K562 (cell line): ENCODE measurements at regions not wholly inside any gene's neighbourhood (a gene's known extent, or its start where the extent isn't known, plus 50 kb on each side); places are given as distances from the start of the nearest gene placed in this dataset.

Source experiments
- ATAC-seq: fragments of 200-7000 bp; cut with Tn5 transposase; 3 replicates; pipeline ENCODE4 v1.9.1; 2020; ENCODE audit warnings: moderate library complexity
- BruUV-seq: library from RNA; stranded (reverse); fragments of 400-500 nt; replicated peaks from 2 replicates; lab custom pipeline; 2021; lab: Mats Ljungman, UMichigan
- CTCF ChIA-PET: fragments of 300-600 bp; formaldehyde crosslinking; extraction: SDS; loops from one replicate; lab custom pipeline; 2021; ENCODE audit warnings: low intra/inter-chr PET ratio; lab: Yijun Ruan, JAX
- POLR2A ChIA-PET: fragments of 300-600, 350-650 bp; sonication (Branson Sonifier 250); formaldehyde crosslinking; extraction: SDS; loops from one replicate; lab custom pipeline; 2021; ENCODE audit warnings: antibody characterized with exemption, inconsistent platforms; lab: Yijun Ruan, JAX
- DNase-seq, 4 experiments: peaks; one replicate each; pipeline versions ENCODE4 v3.0.0 to v3.0.0-alpha.2; 2011 to 2018; ENCODE audit warnings: low spot score in 3 of 4, mixed read lengths in 3 of 4; ENCODE audit errors: extremely low read depth in 1 of 4
- FAIRE-seq: peaks from 2 replicates; lab custom pipeline; 2011; peaks lifted over from hg19 to GRCh38; lab: Jason Lieb, UNC
- H2AFZ ChIP-seq: 2 replicates; pipeline ENCODE4 v1.6.0; 2011; ENCODE audit warnings: low read depth, low read length, control low read depth, inconsistent platforms
- H3K27ac ChIP-seq: fragments of 200-600 bp; 3 replicates; pipeline ENCODE4 v1.8.0; 2011; ENCODE audit warnings: low read depth, mild to moderate bottlenecking, control low read depth, inconsistent platforms, low read length, moderate library complexity, mixed read lengths; ENCODE audit errors: extremely low read depth
- H3K27me3 ChIP-seq, 2 experiments: fragments of 300-600 bp in 1 of 2; 2 replicates in 1 of 2; 3 replicates in 1 of 2; pipeline versions ENCODE4 v1.6.0 to v1.8.0; 2011; ENCODE audit warnings: inconsistent platforms in 2 of 2, low read length in 2 of 2, mild to moderate bottlenecking in 1 of 2, mixed read lengths in 1 of 2, moderate library complexity in 1 of 2; ENCODE audit not compliant: control insufficient read depth in 2 of 2, insufficient read depth in 2 of 2
- H3K36me3 ChIP-seq: fragments of 300-600 bp; 3 replicates; pipeline ENCODE4 v1.8.0; 2011; ENCODE audit warnings: mild to moderate bottlenecking, low read length, inconsistent platforms; ENCODE audit not compliant: control insufficient read depth, insufficient read depth
- H3K4me1 ChIP-seq, 2 experiments: fragments of 200-600 bp in 1 of 2; replicated peaks in 1 of 2; 2 replicates in 1 of 2; 3 replicates in 1 of 2; pipeline versions ENCODE4 v1.5.1 to v1.8.0; 2011; ENCODE audit warnings: inconsistent platforms in 2 of 2, low read length in 2 of 2, mild to moderate bottlenecking in 1 of 2, mixed read lengths in 1 of 2, moderate library complexity in 1 of 2; ENCODE audit not compliant: control insufficient read depth in 2 of 2, insufficient read depth in 2 of 2
- H3K4me2 ChIP-seq: 2 replicates; pipeline ENCODE4 v1.6.1; 2011; ENCODE audit warnings: low read length, control low read depth, inconsistent platforms, mixed read lengths; ENCODE audit not compliant: insufficient read depth
- H3K4me3 ChIP-seq: fragments of 200-600 bp; sonication (generic), shearing (Covaris generic); 2 replicates; pipeline ENCODE4 v1.5.1; 2016; ENCODE audit warnings: control low read depth, inconsistent platforms
- H3K79me2 ChIP-seq: fragments of 200-600 bp; 3 replicates; pipeline ENCODE4 v1.8.0; 2011; ENCODE audit warnings: low read length, inconsistent platforms; ENCODE audit not compliant: control insufficient read depth, insufficient read depth
- H3K9ac ChIP-seq, 2 experiments: 2 replicates each; pipeline versions ENCODE4 v1.6.0 to v1.6.1; 2011; ENCODE audit warnings: low read depth in 2 of 2, low read length in 2 of 2, control low read depth in 1 of 2, inconsistent platforms in 1 of 2, mild to moderate bottlenecking in 1 of 2, mixed read lengths in 1 of 2; ENCODE audit not compliant: insufficient read depth in 1 of 2
- H3K9me1 ChIP-seq: one replicate; pipeline ENCODE4 v1.6.0; 2011; ENCODE audit warnings: inconsistent platforms, mild to moderate bottlenecking, low read length, moderate library complexity; ENCODE audit not compliant: control insufficient read depth, insufficient read depth
- H3K9me3 ChIP-seq: replicated peaks from 2 replicates; pipeline ENCODE4 v1.5.1; 2011; ENCODE audit warnings: low read depth, low read length, inconsistent platforms; ENCODE audit not compliant: control insufficient read depth, insufficient read depth
- H4K20me1 ChIP-seq: replicated peaks from 2 replicates; pipeline ENCODE4 v1.6.1; 2011; ENCODE audit warnings: low read length, inconsistent platforms, mixed read lengths; ENCODE audit not compliant: control insufficient read depth, insufficient read depth
- FOXA3 ChIP-seq, 2 experiments: fragments of 450-650 bp in 1 of 2; sonication (generic) in 1 of 2; formaldehyde crosslinking; IDR thresholded peaks in 1 of 2; conservative IDR thresholded peaks in 1 of 2; 2 replicates each; pipeline versions ENCODE4 v1.4.0 to v1.8.0; 2020 to 2022; ENCODE audit warnings: mild to moderate bottlenecking in 2 of 2, missing genetic modification reagents in 1 of 2
- STAG1 ChIP-seq: sonication (generic); formaldehyde crosslinking; IDR thresholded peaks from 2 replicates; pipeline ENCODE4 v1.5.0; 2020; ENCODE audit warnings: missing genetic modification reagents, borderline replicate concordance
- TAF15 ChIP-seq: fragments of 200-400 bp; formaldehyde crosslinking; IDR thresholded peaks from 2 replicates; pipeline ENCODE4 v1.6.1; 2017; ENCODE audit warnings: mild to moderate bottlenecking, low read depth, low read length, moderate library complexity
- ZNF512 ChIP-seq: IDR thresholded peaks from 2 replicates; pipeline ENCODE4 v1.6.1; 2016; ENCODE audit warnings: missing genetic modification characterization, missing compliant biosample characterization
- WGBS: fragments of 100-300 bp; shearing (Covaris generic); methylation state at CpG from one replicate; pipeline ENCODE4 v1.1.6; 2016; ENCODE audit warnings: low coverage, mixed read lengths; ENCODE audit not compliant: insufficient coverage; ENCODE audit errors: missing lambda C conversion rate; 5-methylcytosine and 5-hydroxymethylcytosine counted together
- in situ Hi-C: fragments of 300-500 bp; cut with MboI; formaldehyde crosslinking; loops from 4 replicates; pipeline ENCODE4 v1.15.0; 2018; ENCODE audit warnings: inconsistent platforms, mixed read lengths
- intact Hi-C: fragments of 100-400 bp; cut with micrococcal nuclease; formaldehyde crosslinking; loops from 2 replicates; pipeline ENCODE4 v1.14.2; 2022

DNA sequence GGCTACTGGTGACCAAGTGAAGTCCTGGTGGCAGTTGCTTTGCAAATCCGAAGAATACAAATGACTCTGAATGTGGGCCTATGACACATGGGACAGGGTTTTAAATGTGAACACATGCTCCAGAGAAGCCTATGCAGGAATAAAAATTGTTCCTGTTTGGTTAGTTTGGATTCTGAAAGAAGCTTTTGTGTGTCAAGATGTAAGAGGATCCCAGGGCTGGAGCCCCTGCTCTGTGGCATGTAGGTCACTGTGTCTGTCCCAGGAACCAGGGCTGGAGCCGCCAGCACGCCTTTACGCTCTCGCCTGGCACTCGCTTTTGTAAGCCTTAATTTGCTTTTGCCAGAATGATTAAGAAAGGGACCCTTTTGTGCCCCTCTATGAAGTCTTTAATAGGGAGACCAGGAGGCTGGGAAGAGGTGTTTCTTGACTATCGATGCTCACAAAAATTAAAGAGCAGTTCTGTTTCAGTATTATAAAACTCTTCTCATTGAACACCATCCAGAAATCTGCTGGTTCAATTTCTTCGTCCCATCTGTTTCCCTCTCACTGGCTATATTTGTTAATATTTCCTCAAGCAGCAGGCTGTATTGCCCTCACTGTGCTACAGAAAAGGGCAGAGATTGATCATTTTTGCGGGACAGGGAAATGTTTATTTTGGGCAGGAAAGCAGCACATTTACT lies 532.7 kb upstream of the POU3F3 start:
- Histone ChIP-seq H3K4me1 (no peaks in the 10 kb centered on the region), H3K9me1 (no peaks in the 10 kb centered on the region), H3K9me3 (no peaks in the 10 kb centered on the region), H3K36me3 (no peaks in the 10 kb centered on the region), H3K9ac (no peak overlapping the region), H3K4me3 (no peak overlapping the region), H3K4me2 (no peak overlapping the region), H3K27ac (no peak overlapping the region), H4K20me1 (no peaks in the 10 kb centered on the region), H2AFZ (no peak overlapping the region), H3K27me3 (no peaks in the 10 kb centered on the region), H3K79me2 (no peaks in the 10 kb centered on the region)
- no TSS peak for BruUV-seq
- in situ Hi-C loops (no loop called here), intact Hi-C loops (no loop called here)
- no peak for FAIRE-seq
- CTCF ChIA-PET = no interaction called here
- DNase-seq = no peak
- TF ChIP-seq FOXA3 (CRISPR knock-in tag; conservative IDR thresholded peaks at IDR 0.05 in 1 of 2, IDR thresholded peaks at IDR 0.05 in 1 of 2) = no peak
- TF ChIP-seq TAF15 = no peak
- no peak for TF ChIP-seq STAG1 (CRISPR knock-in tag)
- TF ChIP-seq ZNF512 (tag) = no peak
- ATAC-seq = no peak
- POLR2A ChIA-PET = no interaction called here
- 0% methylated on average over 9 of the region's 9 CpGs for WGBS
